Ascending aorta (tissue), 2 donors: ENCODE measurements at regions not wholly inside any gene's neighbourhood (a gene's known extent, or its start where the extent isn't known, plus 50 kb on each side); places are given as distances from the start of the nearest gene placed in this dataset.

ENCODE experiments used
- DNase-seq, 2 donors: peaks; one replicate each; pipeline ENCODE4 v3.0.0-alpha.2; 2019; ENCODE audit warnings: low spot score in 2 of 2
- H3K27ac ChIP-seq, 2 donors: fragments of 200-600 bp; sonication (generic); one replicate each; pipeline ENCODE4 v1.5.1; 2016 to 2017; ENCODE audit warnings: mild to moderate bottlenecking in 1 of 2
- H3K27me3 ChIP-seq: fragments of 200-600 bp; sonication (generic); one replicate; pipeline ENCODE4 v1.5.1; 2017
- H3K36me3 ChIP-seq, 2 donors: fragments of 200-600 bp; sonication (generic); one replicate each; pipeline ENCODE4 v1.5.1; 2016
- H3K4me1 ChIP-seq, 2 donors: fragments of 200-600 bp; sonication (generic); one replicate each; pipeline ENCODE4 v1.5.1; 2016 to 2017; ENCODE audit warnings: mild to moderate bottlenecking in 1 of 2
- H3K4me3 ChIP-seq, 2 donors: fragments of 200-600 bp; sonication (generic); one replicate each; pipeline ENCODE4 v1.5.1; 2016 to 2017; ENCODE audit warnings: mild to moderate bottlenecking in 1 of 2
- H3K9me3 ChIP-seq, 2 donors: fragments of 200-600 bp; sonication (generic); one replicate each; pipeline ENCODE4 v1.5.1; 2016
- intact Hi-C: fragments of 100-400 bp; cut with DNase I; formaldehyde crosslinking; loops from one replicate; pipeline ENCODE4 v1.15.1; 2023
- TF ChIP-seq, protein P1 (sequence below), 3 experiments: fragments of 200-600 bp in 2 of 3; fragments of 450-650 bp in 1 of 3; sonication (generic) in 2 of 3; IDR thresholded peaks; one replicate each; pipeline ENCODE4 v1.5.1; 2016 to 2019; ENCODE audit warnings: antibody characterized with exemption in 3 of 3, mild to moderate bottlenecking in 1 of 3, moderate library complexity in 1 of 3

- H3K4me3 ChIP-seq = no peak overlapping the region
- intact Hi-C loops = no loop called here
These were observed 337.6 kb downstream of the SLITRK6 start for GRCh38 chr13:85461621-85462020.

DNA sequence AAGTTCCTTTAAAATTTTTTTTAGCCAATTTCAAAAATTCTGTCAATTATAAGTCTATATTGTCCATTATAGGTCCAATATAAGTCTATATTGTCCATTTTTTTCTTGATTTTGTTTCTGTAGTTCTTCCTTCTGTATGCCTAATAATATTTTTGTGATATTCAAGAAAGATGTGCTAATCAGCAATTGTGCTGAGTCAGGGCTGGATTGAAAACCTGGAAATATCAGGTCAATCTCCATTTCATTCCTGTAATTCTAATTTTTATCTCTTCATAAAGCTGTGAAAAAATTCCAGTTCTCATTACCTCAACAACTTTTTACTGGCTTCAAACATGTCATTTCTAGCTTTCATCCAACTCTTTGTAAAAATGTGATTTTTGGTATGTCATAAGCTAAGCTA lies 353.7 kb downstream of the SLITRK6 start:
- Histone ChIP-seq H3K9me3 (no peaks in the 10 kb centered on the region), H3K27me3 (no peaks in the 10 kb centered on the region), H3K4me1 (no peaks in the 10 kb centered on the region), H3K27ac (no peak overlapping the region), H3K36me3 (no peaks in the 10 kb centered on the region), H3K4me3 (no peak overlapping the region)
- TF ChIP-seq, protein P1, sequence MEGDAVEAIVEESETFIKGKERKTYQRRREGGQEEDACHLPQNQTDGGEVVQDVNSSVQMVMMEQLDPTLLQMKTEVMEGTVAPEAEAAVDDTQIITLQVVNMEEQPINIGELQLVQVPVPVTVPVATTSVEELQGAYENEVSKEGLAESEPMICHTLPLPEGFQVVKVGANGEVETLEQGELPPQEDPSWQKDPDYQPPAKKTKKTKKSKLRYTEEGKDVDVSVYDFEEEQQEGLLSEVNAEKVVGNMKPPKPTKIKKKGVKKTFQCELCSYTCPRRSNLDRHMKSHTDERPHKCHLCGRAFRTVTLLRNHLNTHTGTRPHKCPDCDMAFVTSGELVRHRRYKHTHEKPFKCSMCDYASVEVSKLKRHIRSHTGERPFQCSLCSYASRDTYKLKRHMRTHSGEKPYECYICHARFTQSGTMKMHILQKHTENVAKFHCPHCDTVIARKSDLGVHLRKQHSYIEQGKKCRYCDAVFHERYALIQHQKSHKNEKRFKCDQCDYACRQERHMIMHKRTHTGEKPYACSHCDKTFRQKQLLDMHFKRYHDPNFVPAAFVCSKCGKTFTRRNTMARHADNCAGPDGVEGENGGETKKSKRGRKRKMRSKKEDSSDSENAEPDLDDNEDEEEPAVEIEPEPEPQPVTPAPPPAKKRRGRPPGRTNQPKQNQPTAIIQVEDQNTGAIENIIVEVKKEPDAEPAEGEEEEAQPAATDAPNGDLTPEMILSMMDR (IDR thresholded peaks at IDR 0.05) = no peak
- intact Hi-C loops = no loop called here
- DNase-seq = no peak

More at GRCh38 chr13:85461621-85462020, 337.6 kb downstream of the SLITRK6 start:
- Histone ChIP-seq H3K36me3 (no peaks in the 10 kb centered on the region), H3K4me1 (no peaks in the 10 kb centered on the region), H3K9me3 (no peaks in the 10 kb centered on the region), H3K27ac (no peak overlapping the region), H3K27me3 (no peaks in the 10 kb centered on the region)
- no peak for DNase-seq
- TF ChIP-seq, protein P1 (IDR thresholded peaks at IDR 0.05) = no peak

DNA sequence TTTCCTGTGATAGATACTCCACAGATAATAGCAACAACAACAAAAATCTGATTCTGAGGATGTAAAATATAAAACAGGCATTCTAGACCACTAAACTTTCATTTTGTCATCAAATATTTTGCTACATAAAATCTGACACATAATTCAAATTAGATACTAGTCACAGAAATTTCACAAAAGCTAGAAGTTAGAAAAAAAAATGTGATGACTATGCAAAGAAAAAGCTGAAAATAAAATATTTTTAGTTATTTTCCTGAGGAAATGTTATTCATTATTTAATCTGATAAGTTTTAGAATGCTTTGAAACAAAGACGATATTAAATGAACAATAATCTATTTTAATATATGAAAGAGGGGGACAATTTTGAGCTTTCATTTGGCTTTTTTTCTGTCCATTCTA lies 357.2 kb downstream of the SLITRK6 start:
- H3K4me1 ChIP-seq = no peaks in the 10 kb centered on the region
- no peak overlapping the region for H3K4me3 ChIP-seq
- H3K9me3 ChIP-seq = no peaks in the 10 kb centered on the region
- H3K27ac ChIP-seq = no peak overlapping the region
- intact Hi-C loops = loop anchor here (1.0 kb wide), 1 partner anchor 22 kb away; no protein-coding TSS in a partner anchor
- no peaks in the 10 kb centered on the region for H3K36me3 ChIP-seq
- TF ChIP-seq, protein P1 (IDR thresholded peaks at IDR 0.05) = no peak
- H3K27me3 ChIP-seq = no peaks in the 10 kb centered on the region
- DNase-seq = no peak

GRCh38 chr13:85441364-85441763 lies 357.9 kb downstream of the SLITRK6 start:
- H3K36me3 ChIP-seq = no peaks in the 10 kb centered on the region
- intact Hi-C loops = loop anchor here (1.0 kb wide), 1 partner anchor 23 kb away; no protein-coding TSS in a partner anchor
- TF ChIP-seq, protein P1 (IDR thresholded peaks at IDR 0.05) = no peak
- no peaks in the 10 kb centered on the region for H3K9me3 ChIP-seq
- no peak overlapping the region for H3K27ac ChIP-seq
- no peak for DNase-seq
- no peaks in the 10 kb centered on the region for H3K27me3 ChIP-seq
- H3K4me1 ChIP-seq = no peaks in the 10 kb centered on the region
- no peak overlapping the region for H3K4me3 ChIP-seq

- no peaks in the 10 kb centered on the region for H3K36me3 ChIP-seq
- H3K4me1 ChIP-seq = no peaks in the 10 kb centered on the region
- TF ChIP-seq, protein P1 (IDR thresholded peaks at IDR 0.05) = no peak
- intact Hi-C loops = no loop called here
- H3K4me3 ChIP-seq = no peak overlapping the region
- no peaks in the 10 kb centered on the region for H3K9me3 ChIP-seq
- H3K27me3 ChIP-seq = no peaks in the 10 kb centered on the region
- H3K27ac ChIP-seq = no peak overlapping the region
- DNase-seq = no peak
These were observed 363.2 kb downstream of the SLITRK6 start for GRCh38 chr13:85436029-85436428.

GRCh38 chr13:85434927-85435326 lies 364.3 kb downstream of the SLITRK6 start:
- H3K4me1 ChIP-seq = no peaks in the 10 kb centered on the region
- no peak for DNase-seq
- no peaks in the 10 kb centered on the region for H3K27me3 ChIP-seq
- intact Hi-C loops = no loop called here
- TF ChIP-seq, protein P1 (IDR thresholded peaks at IDR 0.05) = no peak
- H3K36me3 ChIP-seq = no peaks in the 10 kb centered on the region
- H3K27ac ChIP-seq = no peak overlapping the region
- H3K9me3 ChIP-seq = no peaks in the 10 kb centered on the region
- H3K4me3 ChIP-seq = no peak overlapping the region
